ENCODE measurements at regions not wholly inside any gene's neighbourhood (a gene's known extent, or its start where the extent isn't known, plus 50 kb on each side); places are given as distances from the start of the nearest gene placed in this dataset.

DNA sequence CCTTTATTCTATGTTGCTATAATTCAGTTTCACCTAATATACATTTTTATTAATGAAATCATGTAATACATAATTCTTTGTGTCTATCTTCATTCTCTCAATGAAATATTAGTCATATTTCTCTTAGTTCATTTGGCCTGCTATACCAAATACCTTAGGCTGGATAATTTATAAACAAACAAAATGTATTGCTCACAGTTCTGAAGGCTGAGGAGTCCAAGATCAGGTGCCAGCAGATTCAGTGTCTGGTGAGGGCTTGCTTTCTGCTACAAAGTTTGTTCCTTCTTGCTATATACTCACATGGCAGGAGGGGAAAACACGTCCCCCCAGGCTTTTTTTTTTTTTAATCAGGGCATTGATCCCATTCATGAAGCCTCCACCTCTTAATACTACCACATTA, 143.4 kb upstream of the GRB10 start:
- 3% methylated on average over 1 of the region's 1 CpG for WGBS (ENCODE audit: low lambda C conversion rate)
- ChIA-PET POLR2A (no interaction called here), CTCF (no interaction called here)
- Histone ChIP-seq H4K20me1 (ENCODE audit: insufficient read depth) (no peaks in the 10 kb centered on the region), H3F3A (replicated peaks; ENCODE audit: insufficient read depth) (no peaks in the 10 kb centered on the region), H3K9ac (no peak overlapping the region), H3K79me2 (ENCODE audit: insufficient read depth) (no peaks in the 10 kb centered on the region), H3K9me2 (no peaks in the 10 kb centered on the region), H3K4me3 (ENCODE audit: low read depth in 2 of 2, low read length in 1 of 2) (no peak overlapping the region), H3K27me3 (ENCODE audit: insufficient read depth) (peaks cover 32% of the 10 kb centered on the region; the same call in 1 of the 2 replicates), H2AFZ (ENCODE audit: low read depth) (no peak overlapping the region), H3K27ac (ENCODE audit: low read depth in 2 of 2, low read length in 1 of 2) (no peak overlapping the region), H3K4me1 (ENCODE audit: control insufficient read depth in 1 of 2, insufficient read depth in 2 of 2, low read depth in 1 of 2, low read length in 1 of 2) (no peaks in the 10 kb centered on the region), H3K9me3 (no peaks in the 10 kb centered on the region), H3K36me3 (replicated peaks in 1 of 2; ENCODE audit: control insufficient read depth in 1 of 2, insufficient read depth in 2 of 2, low read length in 1 of 2) (no peaks in the 10 kb centered on the region), H3K4me2 (no peak overlapping the region)
- no peak for DNase-seq
- TF ChIP-seq, protein P1, sequence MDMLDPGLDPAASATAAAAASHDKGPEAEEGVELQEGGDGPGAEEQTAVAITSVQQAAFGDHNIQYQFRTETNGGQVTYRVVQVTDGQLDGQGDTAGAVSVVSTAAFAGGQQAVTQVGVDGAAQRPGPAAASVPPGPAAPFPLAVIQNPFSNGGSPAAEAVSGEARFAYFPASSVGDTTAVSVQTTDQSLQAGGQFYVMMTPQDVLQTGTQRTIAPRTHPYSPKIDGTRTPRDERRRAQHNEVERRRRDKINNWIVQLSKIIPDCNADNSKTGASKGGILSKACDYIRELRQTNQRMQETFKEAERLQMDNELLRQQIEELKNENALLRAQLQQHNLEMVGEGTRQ (IDR thresholded peaks at IDR 0.05; ENCODE audit: borderline replicate concordance, low read depth, low read length), result no peak
- TF ChIP-seq ELF1 (IDR thresholded peaks at IDR 0.05) (no peak), EZH2phosphoT487 (IDR thresholded peaks at IDR 0.05; ENCODE audit: borderline replicate concordance, low read depth) (no peak), TEAD4 (IDR thresholded peaks at IDR 0.05; ENCODE audit: borderline replicate concordance, insufficient read depth) (no peak), RFX5 (IDR thresholded peaks at IDR 0.05; ENCODE audit: low read length) (no peak)

DNA sequence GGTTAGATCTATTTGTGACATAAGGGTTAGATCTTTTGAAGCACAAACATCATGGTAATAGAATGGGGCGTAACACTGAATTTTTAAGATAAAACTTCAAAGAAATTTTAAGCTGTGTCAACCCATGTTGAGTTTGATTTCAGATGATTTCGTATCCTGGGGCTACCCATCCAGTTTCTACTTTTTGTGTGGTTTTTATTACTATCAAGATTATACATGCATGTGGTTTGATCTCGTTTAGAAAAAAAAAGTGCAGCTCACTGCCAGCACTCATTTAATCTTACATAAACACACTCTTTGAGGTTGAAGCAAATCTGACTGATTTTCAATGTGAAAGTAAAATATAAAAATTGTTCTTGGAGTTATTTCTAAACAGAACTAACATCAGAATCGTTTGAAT, 140.8 kb upstream of the GRB10 start:
- ChIA-PET POLR2A (no interaction called here), CTCF (interaction anchor here (1.2 kb wide), 1 partner anchor 15 kb away, joined by 3 read pairs; no protein-coding TSS in a partner anchor)
- Histone ChIP-seq H3K4me1 (ENCODE audit: control insufficient read depth in 1 of 2, insufficient read depth in 2 of 2, low read depth in 1 of 2, low read length in 1 of 2) (no peaks in the 10 kb centered on the region), H3F3A (replicated peaks; ENCODE audit: insufficient read depth) (no peaks in the 10 kb centered on the region), H3K36me3 (replicated peaks in 1 of 2; ENCODE audit: control insufficient read depth in 1 of 2, insufficient read depth in 2 of 2, low read length in 1 of 2) (no peaks in the 10 kb centered on the region), H4K20me1 (ENCODE audit: insufficient read depth) (no peaks in the 10 kb centered on the region), H2AFZ (ENCODE audit: low read depth) (no peak overlapping the region), H3K4me3 (ENCODE audit: low read depth in 2 of 2, low read length in 1 of 2) (no peak overlapping the region), H3K4me2 (no peak overlapping the region), H3K27me3 (ENCODE audit: insufficient read depth) (peaks cover 56% of the 10 kb centered on the region), H3K9me2 (no peaks in the 10 kb centered on the region), H3K79me2 (ENCODE audit: insufficient read depth) (no peaks in the 10 kb centered on the region), H3K27ac (ENCODE audit: low read depth in 2 of 2, low read length in 1 of 2) (no peak overlapping the region), H3K9ac (no peak overlapping the region), H3K9me3 (no peaks in the 10 kb centered on the region)
- TF ChIP-seq, protein P2, sequence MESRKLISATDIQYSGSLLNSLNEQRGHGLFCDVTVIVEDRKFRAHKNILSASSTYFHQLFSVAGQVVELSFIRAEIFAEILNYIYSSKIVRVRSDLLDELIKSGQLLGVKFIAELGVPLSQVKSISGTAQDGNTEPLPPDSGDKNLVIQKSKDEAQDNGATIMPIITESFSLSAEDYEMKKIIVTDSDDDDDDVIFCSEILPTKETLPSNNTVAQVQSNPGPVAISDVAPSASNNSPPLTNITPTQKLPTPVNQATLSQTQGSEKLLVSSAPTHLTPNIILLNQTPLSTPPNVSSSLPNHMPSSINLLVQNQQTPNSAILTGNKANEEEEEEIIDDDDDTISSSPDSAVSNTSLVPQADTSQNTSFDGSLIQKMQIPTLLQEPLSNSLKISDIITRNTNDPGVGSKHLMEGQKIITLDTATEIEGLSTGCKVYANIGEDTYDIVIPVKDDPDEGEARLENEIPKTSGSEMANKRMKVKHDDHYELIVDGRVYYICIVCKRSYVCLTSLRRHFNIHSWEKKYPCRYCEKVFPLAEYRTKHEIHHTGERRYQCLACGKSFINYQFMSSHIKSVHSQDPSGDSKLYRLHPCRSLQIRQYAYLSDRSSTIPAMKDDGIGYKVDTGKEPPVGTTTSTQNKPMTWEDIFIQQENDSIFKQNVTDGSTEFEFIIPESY (IDR thresholded peaks at IDR 0.05; ENCODE audit: borderline replicate concordance, low read depth), result no peak
- no peak for TF ChIP-seq RXRA (IDR thresholded peaks at IDR 0.05; ENCODE audit: borderline replicate concordance, low read depth)
- TF ChIP-seq RAD21 (IDR thresholded peaks at IDR 0.05; ENCODE audit: low read length), result no peak
- no peak for TF ChIP-seq RFX5 (IDR thresholded peaks at IDR 0.05; ENCODE audit: low read length)
- TF ChIP-seq SIN3A (IDR thresholded peaks at IDR 0.05; ENCODE audit: borderline replicate concordance, low read depth, low read length), result no peak
- TF ChIP-seq FOXJ3 (CRISPR knock-in tag; IDR thresholded peaks at IDR 0.05), result no peak
- no peak for TF ChIP-seq USF1 (IDR thresholded peaks at IDR 0.05; ENCODE audit: borderline replicate concordance, low read depth)
- TF ChIP-seq IRF3 (IDR thresholded peaks at IDR 0.05; ENCODE audit: low read depth, low read length), result no peak
- TF ChIP-seq, protein P3, sequence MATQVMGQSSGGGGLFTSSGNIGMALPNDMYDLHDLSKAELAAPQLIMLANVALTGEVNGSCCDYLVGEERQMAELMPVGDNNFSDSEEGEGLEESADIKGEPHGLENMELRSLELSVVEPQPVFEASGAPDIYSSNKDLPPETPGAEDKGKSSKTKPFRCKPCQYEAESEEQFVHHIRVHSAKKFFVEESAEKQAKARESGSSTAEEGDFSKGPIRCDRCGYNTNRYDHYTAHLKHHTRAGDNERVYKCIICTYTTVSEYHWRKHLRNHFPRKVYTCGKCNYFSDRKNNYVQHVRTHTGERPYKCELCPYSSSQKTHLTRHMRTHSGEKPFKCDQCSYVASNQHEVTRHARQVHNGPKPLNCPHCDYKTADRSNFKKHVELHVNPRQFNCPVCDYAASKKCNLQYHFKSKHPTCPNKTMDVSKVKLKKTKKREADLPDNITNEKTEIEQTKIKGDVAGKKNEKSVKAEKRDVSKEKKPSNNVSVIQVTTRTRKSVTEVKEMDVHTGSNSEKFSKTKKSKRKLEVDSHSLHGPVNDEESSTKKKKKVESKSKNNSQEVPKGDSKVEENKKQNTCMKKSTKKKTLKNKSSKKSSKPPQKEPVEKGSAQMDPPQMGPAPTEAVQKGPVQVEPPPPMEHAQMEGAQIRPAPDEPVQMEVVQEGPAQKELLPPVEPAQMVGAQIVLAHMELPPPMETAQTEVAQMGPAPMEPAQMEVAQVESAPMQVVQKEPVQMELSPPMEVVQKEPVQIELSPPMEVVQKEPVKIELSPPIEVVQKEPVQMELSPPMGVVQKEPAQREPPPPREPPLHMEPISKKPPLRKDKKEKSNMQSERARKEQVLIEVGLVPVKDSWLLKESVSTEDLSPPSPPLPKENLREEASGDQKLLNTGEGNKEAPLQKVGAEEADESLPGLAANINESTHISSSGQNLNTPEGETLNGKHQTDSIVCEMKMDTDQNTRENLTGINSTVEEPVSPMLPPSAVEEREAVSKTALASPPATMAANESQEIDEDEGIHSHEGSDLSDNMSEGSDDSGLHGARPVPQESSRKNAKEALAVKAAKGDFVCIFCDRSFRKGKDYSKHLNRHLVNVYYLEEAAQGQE (IDR thresholded peaks at IDR 0.05; ENCODE audit: low read depth, low read length), result no peak
- TF ChIP-seq JUND (IDR thresholded peaks at IDR 0.05), result no peak
- no peak for TF ChIP-seq NFIC (IDR thresholded peaks at IDR 0.05; ENCODE audit: borderline replicate concordance)
- no peak for TF ChIP-seq CHD2 (IDR thresholded peaks at IDR 0.05; ENCODE audit: low read length, partially characterized antibody)
- TF ChIP-seq EP300 (IDR thresholded peaks at IDR 0.05; ENCODE audit: borderline replicate concordance in 1 of 2, low read depth in 1 of 2, low read length in 1 of 2), result no peak
- TF ChIP-seq TEAD4 (IDR thresholded peaks at IDR 0.05; ENCODE audit: borderline replicate concordance, insufficient read depth), result no peak
- 12% methylated on average over 4 of the region's 4 CpGs for WGBS (ENCODE audit: low lambda C conversion rate)
- no peak for DNase-seq

All from SK-N-SH (cell line).